ENCODE measurements at regions not wholly inside any gene's neighbourhood (a gene's known extent, or its start where the extent isn't known, plus 50 kb on each side); places are given as distances from the start of the nearest gene placed in this dataset.

GRCh38 chr10:131629026-131629770 lies 271.6 kb upstream of the PPP2R2D start:
- Histone ChIP-seq H3K27ac (ENCODE audit: low read depth, low read length) (no peak overlapping the region), H3K4me2 (ENCODE audit: low read length) (no peak overlapping the region), H3K4me3 (ENCODE audit: low read length) (no peak overlapping the region), H3K79me2 (ENCODE audit: control insufficient read depth, low read length) (no peaks in the 10 kb centered on the region), H3K36me3 (ENCODE audit: control insufficient read depth, low read length) (no peaks in the 10 kb centered on the region), H4K20me1 (ENCODE audit: control insufficient read depth, insufficient read depth, low read depth, low read length) (no peaks in the 10 kb centered on the region), H3K4me1 (ENCODE audit: control insufficient read depth, low read length) (no peaks in the 10 kb centered on the region), H3K9me2 (replicated peaks; ENCODE audit: control insufficient read depth, low read length) (no peaks in the 10 kb centered on the region), H3K27me3 (ENCODE audit: control insufficient read depth, low read length) (no peaks in the 10 kb centered on the region), H3F3A (ENCODE audit: control insufficient read depth, insufficient read depth) (no peaks in the 10 kb centered on the region), H3K9me3 (ENCODE audit: control insufficient read depth, insufficient read depth, low read length) (no peaks in the 10 kb centered on the region)
- TF ChIP-seq EZH2phosphoT487 (IDR thresholded peaks at IDR 0.05; ENCODE audit: borderline replicate concordance, low read length), result no peak
- TF ChIP-seq, protein P1, sequence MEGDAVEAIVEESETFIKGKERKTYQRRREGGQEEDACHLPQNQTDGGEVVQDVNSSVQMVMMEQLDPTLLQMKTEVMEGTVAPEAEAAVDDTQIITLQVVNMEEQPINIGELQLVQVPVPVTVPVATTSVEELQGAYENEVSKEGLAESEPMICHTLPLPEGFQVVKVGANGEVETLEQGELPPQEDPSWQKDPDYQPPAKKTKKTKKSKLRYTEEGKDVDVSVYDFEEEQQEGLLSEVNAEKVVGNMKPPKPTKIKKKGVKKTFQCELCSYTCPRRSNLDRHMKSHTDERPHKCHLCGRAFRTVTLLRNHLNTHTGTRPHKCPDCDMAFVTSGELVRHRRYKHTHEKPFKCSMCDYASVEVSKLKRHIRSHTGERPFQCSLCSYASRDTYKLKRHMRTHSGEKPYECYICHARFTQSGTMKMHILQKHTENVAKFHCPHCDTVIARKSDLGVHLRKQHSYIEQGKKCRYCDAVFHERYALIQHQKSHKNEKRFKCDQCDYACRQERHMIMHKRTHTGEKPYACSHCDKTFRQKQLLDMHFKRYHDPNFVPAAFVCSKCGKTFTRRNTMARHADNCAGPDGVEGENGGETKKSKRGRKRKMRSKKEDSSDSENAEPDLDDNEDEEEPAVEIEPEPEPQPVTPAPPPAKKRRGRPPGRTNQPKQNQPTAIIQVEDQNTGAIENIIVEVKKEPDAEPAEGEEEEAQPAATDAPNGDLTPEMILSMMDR (IDR thresholded peaks at IDR 0.05; ENCODE audit: low read depth, low read length, poor library complexity, severe bottlenecking), result no peak

DNA sequence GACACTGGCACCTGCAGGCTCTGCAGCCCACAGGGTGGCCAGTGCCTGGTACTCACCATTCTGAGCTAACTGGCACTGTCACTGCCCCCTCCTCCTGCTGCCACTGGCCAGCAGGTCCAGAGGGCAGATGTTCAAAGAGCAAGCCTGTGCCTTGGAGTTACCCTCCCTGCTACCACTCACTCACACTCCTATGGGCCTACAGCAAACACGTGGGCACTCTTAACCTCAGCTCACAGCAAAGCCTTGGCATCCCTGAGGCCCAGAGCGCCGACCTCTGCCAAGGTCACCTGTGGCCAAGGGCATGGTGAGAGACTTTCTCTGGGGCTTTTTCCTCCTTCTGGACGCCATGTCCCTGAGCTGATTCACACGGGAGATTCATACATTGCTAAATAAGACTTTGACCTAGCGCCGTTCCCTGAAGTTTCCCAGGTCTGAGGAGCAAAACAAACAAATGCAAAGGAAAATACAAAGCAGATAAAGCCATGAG lies 270.0 kb upstream of the PPP2R2D start:
- no peak overlapping the region for H3K27ac ChIP-seq (ENCODE audit: low read depth, low read length)

DNA sequence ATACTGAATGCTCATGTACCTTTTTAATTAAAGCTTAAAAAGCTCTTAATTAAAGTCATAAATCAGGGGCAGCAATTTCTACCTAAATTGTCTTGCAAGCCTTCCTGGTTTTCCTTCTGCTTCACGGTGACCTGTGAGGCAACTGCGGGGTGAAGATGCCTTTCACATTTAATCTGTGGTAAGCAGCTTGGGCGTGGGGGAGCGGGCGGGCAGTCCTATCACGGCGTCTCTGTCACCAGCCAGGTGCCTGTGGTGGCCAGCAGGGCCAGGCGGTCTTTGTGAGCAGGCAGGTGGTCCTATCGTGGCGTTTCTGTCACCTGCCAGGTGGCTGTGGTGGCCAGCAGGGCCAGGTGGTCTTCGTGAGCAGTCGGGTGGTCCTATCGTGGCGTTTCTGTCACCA lies 269.2 kb upstream of the PPP2R2D start:
- no peaks in the 10 kb centered on the region for H3F3A ChIP-seq (ENCODE audit: control insufficient read depth, insufficient read depth)
- no peaks in the 10 kb centered on the region for H3K36me3 ChIP-seq (ENCODE audit: control insufficient read depth, low read length)
- no peak overlapping the region for H3K4me2 ChIP-seq (ENCODE audit: low read length)
- TF ChIP-seq EZH2phosphoT487 (IDR thresholded peaks at IDR 0.05; ENCODE audit: borderline replicate concordance, low read length), result no peak
- TF ChIP-seq, protein P1 (IDR thresholded peaks at IDR 0.05; ENCODE audit: low read depth, low read length, poor library complexity, severe bottlenecking), result no peak
- no peaks in the 10 kb centered on the region for H3K9me3 ChIP-seq (ENCODE audit: control insufficient read depth, insufficient read depth, low read length)
- H3K9me2 ChIP-seq (replicated peaks; ENCODE audit: control insufficient read depth, low read length), result no peaks in the 10 kb centered on the region
- no peak overlapping the region for H3K4me3 ChIP-seq (ENCODE audit: low read length)
- no peaks in the 10 kb centered on the region for H3K27me3 ChIP-seq (ENCODE audit: control insufficient read depth, low read length)
- H3K27ac ChIP-seq (ENCODE audit: low read depth, low read length), result no peak overlapping the region
- H3K4me1 ChIP-seq (ENCODE audit: control insufficient read depth, low read length), result no peaks in the 10 kb centered on the region
- H4K20me1 ChIP-seq (ENCODE audit: control insufficient read depth, insufficient read depth, low read depth, low read length), result no peaks in the 10 kb centered on the region
- H3K79me2 ChIP-seq (ENCODE audit: control insufficient read depth, low read length), result no peaks in the 10 kb centered on the region

More for the DNA sequence above, 270.0 kb upstream of the PPP2R2D start:
- Histone ChIP-seq H3K4me3 (ENCODE audit: low read length) (no peak overlapping the region), H4K20me1 (ENCODE audit: control insufficient read depth, insufficient read depth, low read depth, low read length) (no peaks in the 10 kb centered on the region), H3K79me2 (ENCODE audit: control insufficient read depth, low read length) (no peaks in the 10 kb centered on the region), H3F3A (ENCODE audit: control insufficient read depth, insufficient read depth) (no peaks in the 10 kb centered on the region), H3K36me3 (ENCODE audit: control insufficient read depth, low read length) (no peaks in the 10 kb centered on the region), H3K4me2 (ENCODE audit: low read length) (no peak overlapping the region), H3K4me1 (ENCODE audit: control insufficient read depth, low read length) (no peaks in the 10 kb centered on the region), H3K27me3 (ENCODE audit: control insufficient read depth, low read length) (no peaks in the 10 kb centered on the region), H3K9me3 (ENCODE audit: control insufficient read depth, insufficient read depth, low read length) (no peaks in the 10 kb centered on the region), H3K9me2 (replicated peaks; ENCODE audit: control insufficient read depth, low read length) (no peaks in the 10 kb centered on the region)
- TF ChIP-seq EZH2phosphoT487 (IDR thresholded peaks at IDR 0.05; ENCODE audit: borderline replicate concordance, low read length), result no peak
- TF ChIP-seq, protein P1 (IDR thresholded peaks at IDR 0.05; ENCODE audit: low read depth, low read length, poor library complexity, severe bottlenecking), result no peak

All from DOHH2 (cell line).